Lower leg skin (tissue), 4 donors: ENCODE measurements at regions not wholly inside any gene's neighbourhood (a gene's known extent, or its start where the extent isn't known, plus 50 kb on each side); places are given as distances from the start of the nearest gene placed in this dataset.

ENCODE experiments used
- DNase-seq, 2 donors: peaks; one replicate each; pipeline ENCODE4 v3.0.0-alpha.2; 2019; ENCODE audit warnings: low spot score in 2 of 2
- H3K4me3 ChIP-seq: fragments of 200-600 bp; sonication (generic); 2 replicates; pipeline ENCODE4 v1.5.1; 2017; ENCODE audit warnings: mild to moderate bottlenecking, low read depth; ENCODE audit not compliant: poor library complexity, severe bottlenecking
- CTCF ChIP-seq, 3 donors: fragments of 450-650 bp; IDR thresholded peaks; one replicate each; pipeline ENCODE4 v1.5.1; 2016; ENCODE audit warnings: antibody characterized with exemption in 3 of 3, mild to moderate bottlenecking in 3 of 3, moderate library complexity in 2 of 3
- POLR2A ChIP-seq, 2 donors: fragments of 450-650 bp; IDR thresholded peaks; one replicate each; pipeline ENCODE4 v1.6.1; 2016 to 2017; ENCODE audit warnings: antibody characterized with exemption in 2 of 2, mild to moderate bottlenecking in 1 of 2, moderate library complexity in 1 of 2
- WGBS, 2 donors: methylation state at CpG; one replicate each; pipeline ENCODE4 v1.1.5; 2018; 5-methylcytosine and 5-hydroxymethylcytosine counted together
- intact Hi-C: fragments of 100-400 bp; cut with DNase I; formaldehyde crosslinking; loops from one replicate; pipeline ENCODE4 v1.15.0; 2023; ENCODE audit warnings: low total_unique reads

- DNase-seq: no peak
- TF ChIP-seq CTCF (IDR thresholded peaks at IDR 0.05) (no peak), POLR2A (IDR thresholded peaks at IDR 0.05) (no peak)
- intact Hi-C loops: no loop called here
- H3K4me3 ChIP-seq: no peak overlapping the region
- 92 to 98% methylated on average over 1 of the region's 1 CpG for WGBS, 2 donors
Observed at GRCh38 chr13:33426131-33426530, 140.6 kb upstream of the STARD13 start.

GRCh38 chr13:33433316-33433715 is 147.8 kb upstream of the STARD13 start:
- TF ChIP-seq POLR2A (IDR thresholded peaks at IDR 0.05) (no peak), CTCF (IDR thresholded peaks at IDR 0.05) (no peak)
- no peak for DNase-seq
- H3K4me3 ChIP-seq: no peak overlapping the region
- intact Hi-C loops: no loop called here
- 88 to 90% methylated on average over 6 of the region's 6 CpGs for WGBS, 2 donors

- no peak overlapping the region for H3K4me3 ChIP-seq
- intact Hi-C loops: no loop called here
- TF ChIP-seq POLR2A (IDR thresholded peaks at IDR 0.05) (no peak), CTCF (IDR thresholded peaks at IDR 0.05) (no peak)
- DNase-seq: no peak
- 91 to 92% methylated on average over 2 of the region's 2 CpGs for WGBS, 2 donors
Observed at GRCh38 chr13:33434676-33435075, 149.1 kb upstream of the STARD13 start.

- intact Hi-C loops: no loop called here
- H3K4me3 ChIP-seq: no peak overlapping the region
- 95 to 98% methylated on average over 2 of the region's 2 CpGs for WGBS, 2 donors
- TF ChIP-seq CTCF (IDR thresholded peaks at IDR 0.05): no peak
- TF ChIP-seq POLR2A (IDR thresholded peaks at IDR 0.05): no peak
- no peak for DNase-seq
Observed at GRCh38 chr13:33435207-33435606, 149.7 kb upstream of the STARD13 start.

- intact Hi-C loops: no loop called here
- DNase-seq: no peak
- WGBS, 2 donors: 90 to 96% methylated on average over 2 of the region's 2 CpGs
- H3K4me3 ChIP-seq: no peak overlapping the region
- TF ChIP-seq CTCF (IDR thresholded peaks at IDR 0.05) (no peak), POLR2A (IDR thresholded peaks at IDR 0.05) (no peak)
Observed at GRCh38 chr13:33438918-33439317, 153.4 kb upstream of the STARD13 start.

GRCh38 chr13:33441015-33441414 is 155.5 kb upstream of the STARD13 start:
- no peak for DNase-seq
- no peak for TF ChIP-seq CTCF (IDR thresholded peaks at IDR 0.05)
- no peak for TF ChIP-seq POLR2A (IDR thresholded peaks at IDR 0.05)
- 76 to 82% methylated on average over 1 of the region's 1 CpG for WGBS, 2 donors
- intact Hi-C loops: no loop called here
- H3K4me3 ChIP-seq: no peak overlapping the region
